ENCODE measurements at regions not wholly inside any gene's neighbourhood (a gene's known extent, or its start where the extent isn't known, plus 50 kb on each side); places are given as distances from the start of the nearest gene placed in this dataset.

DNA sequence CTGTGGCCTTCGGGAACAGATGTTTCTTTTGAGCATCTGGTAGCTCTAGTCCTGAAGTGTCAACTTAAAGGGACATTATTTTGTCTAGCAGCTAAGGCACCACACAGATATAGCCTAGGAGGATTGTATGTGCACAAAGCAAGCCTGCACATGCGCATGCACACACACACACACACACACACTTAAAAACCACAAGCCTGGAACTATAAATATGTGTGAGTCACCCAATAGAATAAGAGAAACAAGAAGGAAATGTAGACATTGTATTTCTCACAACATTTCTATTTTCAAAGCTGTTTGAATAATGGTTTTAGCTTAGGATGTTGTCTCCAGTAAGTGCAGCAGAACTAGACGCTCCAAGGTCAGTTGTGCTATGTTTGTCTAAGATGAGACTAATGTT lies 516.5 kb downstream of the SUCLA2 start:
- no peak overlapping the region for H3K4me3 Mint-ChIP-seq
- TF ChIP-seq, protein P1, sequence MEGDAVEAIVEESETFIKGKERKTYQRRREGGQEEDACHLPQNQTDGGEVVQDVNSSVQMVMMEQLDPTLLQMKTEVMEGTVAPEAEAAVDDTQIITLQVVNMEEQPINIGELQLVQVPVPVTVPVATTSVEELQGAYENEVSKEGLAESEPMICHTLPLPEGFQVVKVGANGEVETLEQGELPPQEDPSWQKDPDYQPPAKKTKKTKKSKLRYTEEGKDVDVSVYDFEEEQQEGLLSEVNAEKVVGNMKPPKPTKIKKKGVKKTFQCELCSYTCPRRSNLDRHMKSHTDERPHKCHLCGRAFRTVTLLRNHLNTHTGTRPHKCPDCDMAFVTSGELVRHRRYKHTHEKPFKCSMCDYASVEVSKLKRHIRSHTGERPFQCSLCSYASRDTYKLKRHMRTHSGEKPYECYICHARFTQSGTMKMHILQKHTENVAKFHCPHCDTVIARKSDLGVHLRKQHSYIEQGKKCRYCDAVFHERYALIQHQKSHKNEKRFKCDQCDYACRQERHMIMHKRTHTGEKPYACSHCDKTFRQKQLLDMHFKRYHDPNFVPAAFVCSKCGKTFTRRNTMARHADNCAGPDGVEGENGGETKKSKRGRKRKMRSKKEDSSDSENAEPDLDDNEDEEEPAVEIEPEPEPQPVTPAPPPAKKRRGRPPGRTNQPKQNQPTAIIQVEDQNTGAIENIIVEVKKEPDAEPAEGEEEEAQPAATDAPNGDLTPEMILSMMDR (IDR thresholded peaks at IDR 0.05): no peak
- H3K27ac Mint-ChIP-seq: no peak overlapping the region
- no peaks in the 10 kb centered on the region for H3K9me3 Mint-ChIP-seq
- H3K36me3 Mint-ChIP-seq (ENCODE audit: low read depth): no peaks in the 10 kb centered on the region
- no peak for ATAC-seq
- intact Hi-C loops (cut with micrococcal nuclease): no loop called here
- POLR2A ChIA-PET: no interaction called here
- CTCF ChIA-PET: no interaction called here
- DNase-seq: no peak
- no peaks in the 10 kb centered on the region for H3K4me1 Mint-ChIP-seq (ENCODE audit: low read depth)
- H3K27me3 Mint-ChIP-seq: no peaks in the 10 kb centered on the region

DNA sequence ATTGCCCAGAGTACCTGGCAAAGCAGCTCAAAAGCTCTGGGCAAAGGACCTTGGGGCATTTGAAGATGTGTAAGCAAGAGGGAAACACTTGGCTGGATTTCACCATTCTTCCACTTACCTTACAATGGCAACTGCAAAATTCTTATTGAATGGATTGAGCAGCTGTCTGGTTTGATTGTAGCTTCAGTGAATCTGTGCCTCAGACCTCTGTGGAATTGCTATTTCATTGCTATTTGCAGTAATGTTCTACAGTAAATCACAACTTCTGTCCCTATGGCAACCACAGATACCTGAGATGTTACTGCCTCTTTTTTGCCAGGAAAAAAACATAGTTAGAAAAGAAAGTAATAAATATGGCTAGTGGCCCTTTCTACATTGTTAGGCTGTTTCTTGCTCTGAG lies 519.5 kb downstream of the SUCLA2 start:
- Mint-ChIP-seq H3K4me3 (no peak overlapping the region), H3K9me3 (no peaks in the 10 kb centered on the region), H3K4me1 (ENCODE audit: low read depth) (no peaks in the 10 kb centered on the region), H3K27me3 (no peaks in the 10 kb centered on the region), H3K27ac (no peak overlapping the region), H3K36me3 (ENCODE audit: low read depth) (no peaks in the 10 kb centered on the region)
- TF ChIP-seq, protein P1 (IDR thresholded peaks at IDR 0.05): no peak
- intact Hi-C loops (cut with micrococcal nuclease): no loop called here
- DNase-seq: no peak
- ATAC-seq: no peak
- ChIA-PET POLR2A (interaction anchor here (0.8 kb wide), 1 partner anchor 19 kb away, joined by 3 read pairs; no protein-coding TSS in a partner anchor), CTCF (no interaction called here)

DNA sequence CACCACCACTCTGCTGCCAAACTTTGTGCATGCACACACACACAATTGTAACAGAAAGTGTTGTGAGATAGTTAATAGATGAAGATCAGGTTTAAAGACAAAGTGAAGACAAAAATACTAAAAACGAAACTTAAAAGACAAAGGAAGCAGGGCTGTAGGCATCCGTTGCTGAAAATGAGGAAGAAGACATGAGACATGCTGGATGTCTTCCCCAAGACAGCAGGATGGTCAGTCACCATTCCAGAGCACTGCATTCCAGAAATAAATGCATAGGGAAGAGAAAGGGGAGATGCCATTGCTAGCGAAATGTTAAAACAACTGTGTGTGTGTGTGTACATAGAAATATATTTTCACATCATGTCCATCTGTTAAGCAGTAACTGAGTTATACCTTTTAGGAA lies 520.1 kb downstream of the SUCLA2 start:
- no peaks in the 10 kb centered on the region for H3K36me3 Mint-ChIP-seq (ENCODE audit: low read depth)
- no peak overlapping the region for H3K27ac Mint-ChIP-seq
- ChIA-PET CTCF (no interaction called here), POLR2A (interaction anchor here (0.8 kb wide), 1 partner anchor 19 kb away, joined by 3 read pairs; no protein-coding TSS in a partner anchor)
- H3K27me3 Mint-ChIP-seq: no peaks in the 10 kb centered on the region
- H3K4me3 Mint-ChIP-seq: no peak overlapping the region
- H3K4me1 Mint-ChIP-seq (ENCODE audit: low read depth): no peaks in the 10 kb centered on the region
- intact Hi-C loops (cut with micrococcal nuclease): no loop called here
- no peak for DNase-seq
- ATAC-seq: no peak
- no peaks in the 10 kb centered on the region for H3K9me3 Mint-ChIP-seq
- TF ChIP-seq, protein P1 (IDR thresholded peaks at IDR 0.05): no peak

- intact Hi-C loops (cut with micrococcal nuclease): no loop called here
- no peaks in the 10 kb centered on the region for H3K4me1 Mint-ChIP-seq (ENCODE audit: low read depth)
- H3K9me3 Mint-ChIP-seq: no peaks in the 10 kb centered on the region
- H3K36me3 Mint-ChIP-seq (ENCODE audit: low read depth): no peaks in the 10 kb centered on the region
- ATAC-seq (no peak), DNase-seq (no peak)
- ChIA-PET CTCF (no interaction called here), POLR2A (no interaction called here)
- no peak overlapping the region for H3K27ac Mint-ChIP-seq
- H3K4me3 Mint-ChIP-seq: no peak overlapping the region
- no peaks in the 10 kb centered on the region for H3K27me3 Mint-ChIP-seq
- TF ChIP-seq, protein P1 (IDR thresholded peaks at IDR 0.05): no peak
Observed at GRCh38 chr13:47480121-47480520, 521.0 kb downstream of the SUCLA2 start.

DNA sequence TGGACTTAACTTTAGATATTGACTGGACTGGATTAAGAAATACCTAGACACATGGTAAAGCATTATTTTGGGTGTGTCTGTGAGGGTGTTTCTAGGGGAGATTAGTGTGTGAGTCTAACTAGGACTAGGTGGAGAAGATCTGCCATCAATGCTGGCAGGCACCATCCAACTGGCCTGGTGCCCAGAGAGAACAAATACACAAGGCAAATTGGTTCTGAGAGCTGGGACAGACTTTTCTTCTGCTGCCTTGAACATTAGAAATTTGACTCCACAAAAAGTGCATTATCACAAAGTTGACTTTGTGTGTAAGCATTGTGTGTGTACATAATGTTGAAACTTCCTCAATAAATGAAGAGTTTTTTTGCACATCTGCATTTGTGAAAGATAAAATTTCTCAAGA lies 522.1 kb downstream of the SUCLA2 start:
- Mint-ChIP-seq H3K36me3 (ENCODE audit: low read depth) (no peaks in the 10 kb centered on the region), H3K9me3 (peaks cover 2% of the 10 kb centered on the region), H3K4me3 (no peak overlapping the region), H3K27ac (no peak overlapping the region), H3K4me1 (ENCODE audit: low read depth) (no peaks in the 10 kb centered on the region), H3K27me3 (no peaks in the 10 kb centered on the region)
- ChIA-PET POLR2A (no interaction called here), CTCF (no interaction called here)
- ATAC-seq (no peak), DNase-seq (no peak)
- intact Hi-C loops (cut with micrococcal nuclease): no loop called here
- TF ChIP-seq, protein P1 (IDR thresholded peaks at IDR 0.05): no peak
